Spleen (tissue), 7 donors: ENCODE measurements at regions not wholly inside any gene's neighbourhood (a gene's known extent, or its start where the extent isn't known, plus 50 kb on each side); places are given as distances from the start of the nearest gene placed in this dataset.

ENCODE experiments used
- POLR2AphosphoS5 ChIP-seq, 3 donors: sonication (generic); formaldehyde crosslinking; IDR thresholded peaks; one replicate each; pipeline ENCODE4 v1.5.1; 2017; ENCODE audit warnings: antibody characterized with exemption in 3 of 3
- TF ChIP-seq, protein P1 (sequence below), 11 experiments: fragments of 200-600 bp in 7 of 11; fragments of 450-650 bp in 4 of 11; sonication (generic) in 4 of 11; IDR thresholded peaks in 8 of 11; conservative IDR thresholded peaks in 3 of 11; 1 replicate in 7 of 11; 2 replicates in 4 of 11; pipeline versions ENCODE4 v1.4.0 to v1.8.0; 2016 to 2021; ENCODE audit warnings: antibody characterized with exemption in 11 of 11, inconsistent platforms in 4 of 11, mild to moderate bottlenecking in 1 of 11
- donor health status: DM: no; HTN: no; CAD: no; lungs with moderate emphysema.
- donor health status: DM: no; HTN: no; CAD: no.
- donor health status: DM: no; HTN: no; CAD: no.

DNA sequence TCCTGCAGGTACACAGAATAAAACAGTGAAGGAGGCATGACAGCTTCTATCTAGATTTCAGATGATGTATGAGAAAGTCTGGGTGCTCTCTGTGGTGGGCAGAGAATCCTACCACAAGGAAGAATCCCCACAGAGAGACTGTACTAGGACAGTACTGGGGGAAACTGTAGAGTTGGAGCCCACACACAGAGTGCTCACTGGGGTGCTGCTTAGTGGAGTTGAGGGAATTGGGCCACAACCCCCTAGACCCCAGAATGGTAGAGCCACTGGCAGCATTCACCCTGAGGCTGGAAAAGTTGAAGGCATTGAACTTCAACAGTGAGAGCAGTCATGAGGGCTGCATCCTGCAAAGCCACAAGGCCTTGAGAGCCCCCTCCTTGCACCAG lies 62.2 kb upstream of the TNFRSF21 start:
- TF ChIP-seq, protein P1, sequence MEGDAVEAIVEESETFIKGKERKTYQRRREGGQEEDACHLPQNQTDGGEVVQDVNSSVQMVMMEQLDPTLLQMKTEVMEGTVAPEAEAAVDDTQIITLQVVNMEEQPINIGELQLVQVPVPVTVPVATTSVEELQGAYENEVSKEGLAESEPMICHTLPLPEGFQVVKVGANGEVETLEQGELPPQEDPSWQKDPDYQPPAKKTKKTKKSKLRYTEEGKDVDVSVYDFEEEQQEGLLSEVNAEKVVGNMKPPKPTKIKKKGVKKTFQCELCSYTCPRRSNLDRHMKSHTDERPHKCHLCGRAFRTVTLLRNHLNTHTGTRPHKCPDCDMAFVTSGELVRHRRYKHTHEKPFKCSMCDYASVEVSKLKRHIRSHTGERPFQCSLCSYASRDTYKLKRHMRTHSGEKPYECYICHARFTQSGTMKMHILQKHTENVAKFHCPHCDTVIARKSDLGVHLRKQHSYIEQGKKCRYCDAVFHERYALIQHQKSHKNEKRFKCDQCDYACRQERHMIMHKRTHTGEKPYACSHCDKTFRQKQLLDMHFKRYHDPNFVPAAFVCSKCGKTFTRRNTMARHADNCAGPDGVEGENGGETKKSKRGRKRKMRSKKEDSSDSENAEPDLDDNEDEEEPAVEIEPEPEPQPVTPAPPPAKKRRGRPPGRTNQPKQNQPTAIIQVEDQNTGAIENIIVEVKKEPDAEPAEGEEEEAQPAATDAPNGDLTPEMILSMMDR (IDR thresholded peaks at IDR 0.05 in 8 of 11, conservative IDR thresholded peaks at IDR 0.05 in 3 of 11): no peak
- no peak for TF ChIP-seq POLR2AphosphoS5 (IDR thresholded peaks at IDR 0.05)
